Hepatocyte (in vitro differentiated cells): ENCODE measurements at regions not wholly inside any gene's neighbourhood (a gene's known extent, or its start where the extent isn't known, plus 50 kb on each side); places are given as distances from the start of the nearest gene placed in this dataset.
A peak's percentile ranks its signal among the peaks of the same experiment; 100 is the strongest.

Experiments
- DNase-seq: peaks from one replicate; pipeline ENCODE4 v3.0.0-alpha.2; 2016; ENCODE audit warnings: low spot score
- H2AFZ ChIP-seq: fragments of 200-600 bp; sonication (generic); 2 replicates; pipeline ENCODE4 v1.6.0; 2016; ENCODE audit warnings: antibody characterized with exemption, mild to moderate bottlenecking
- H3K27ac ChIP-seq: fragments of 200-600 bp; sonication (generic); 2 replicates; pipeline ENCODE4 v1.5.1; 2016; ENCODE audit warnings: mild to moderate bottlenecking
- H3K27me3 ChIP-seq: fragments of 200-600 bp; sonication (generic); 2 replicates; pipeline ENCODE4 v1.6.1; 2016
- H3K36me3 ChIP-seq: fragments of 200-600 bp; sonication (generic); replicated peaks from 2 replicates; pipeline ENCODE4 v1.5.1; 2016; ENCODE audit warnings: low read depth; ENCODE audit not compliant: insufficient read depth
- H3K4me1 ChIP-seq: fragments of 200-600 bp; sonication (generic); 2 replicates; pipeline ENCODE4 v1.5.1; 2016; ENCODE audit warnings: mild to moderate bottlenecking, moderate library complexity; ENCODE audit not compliant: insufficient read depth
- H3K4me2 ChIP-seq: fragments of 200-600 bp; sonication (generic); 2 replicates; pipeline ENCODE4 v1.6.0; 2016
- H3K4me3 ChIP-seq: fragments of 200-600 bp; sonication (generic); 2 replicates; pipeline ENCODE4 v1.5.1; 2016; ENCODE audit warnings: mild to moderate bottlenecking
- H3K79me2 ChIP-seq: fragments of 200-600 bp; sonication (generic); 2 replicates; pipeline ENCODE4 v1.6.0; 2017; ENCODE audit warnings: mild to moderate bottlenecking
- H3K9me2 ChIP-seq: fragments of 200-600 bp; sonication (generic); replicated peaks from 2 replicates; pipeline ENCODE4 v1.6.0; 2017; ENCODE audit warnings: mild to moderate bottlenecking; ENCODE audit not compliant: insufficient read depth
- H3K9me3 ChIP-seq: fragments of 200-600 bp; sonication (generic); 2 replicates; pipeline ENCODE4 v1.5.1; 2016; ENCODE audit warnings: low read depth, mild to moderate bottlenecking
- H4K20me1 ChIP-seq: fragments of 200-600 bp; sonication (generic); 2 replicates; pipeline ENCODE4 v1.6.0; 2016; ENCODE audit warnings: mild to moderate bottlenecking; ENCODE audit not compliant: insufficient read depth, poor library complexity, severe bottlenecking
- EZH2 ChIP-seq: fragments of 200-600 bp; sonication (generic); IDR thresholded peaks from 2 replicates; pipeline ENCODE4 v1.6.1; 2016; ENCODE audit warnings: antibody characterized with exemption, mild to moderate bottlenecking, borderline replicate concordance
- EZH2phosphoT487 ChIP-seq: fragments of 200-600 bp; sonication (generic); IDR thresholded peaks from one replicate; pipeline ENCODE4 v1.6.1; 2018; ENCODE audit warnings: antibody characterized with exemption, mild to moderate bottlenecking, low read depth, moderate library complexity; ENCODE audit not compliant: unreplicated experiment, severe bottlenecking
- WGBS: methylation state at CpG from one replicate; pipeline ENCODE4 v1.1.6; 2016; ENCODE audit warnings: low lambda C conversion rate; ENCODE audit errors: missing lambda C conversion rate; 5-methylcytosine and 5-hydroxymethylcytosine counted together
- TF ChIP-seq, protein P1 (sequence below): fragments of 200-600 bp; sonication (generic); IDR thresholded peaks from 2 replicates; pipeline ENCODE4 v1.5.1; 2016; ENCODE audit warnings: antibody characterized with exemption, mild to moderate bottlenecking; ENCODE audit not compliant: poor library complexity

- Histone ChIP-seq H3K36me3 (no peaks in the 10 kb centered on the region), H3K27me3 (no peaks in the 10 kb centered on the region), H3K4me2 (no peak overlapping the region), H3K27ac (no peak overlapping the region), H3K4me3 (no peak overlapping the region), H3K9me2 (no peaks in the 10 kb centered on the region), H4K20me1 (no peaks in the 10 kb centered on the region), H3K9me3 (no peaks in the 10 kb centered on the region), H3K4me1 (peaks cover 4% of the 10 kb centered on the region), H2AFZ (no peak overlapping the region), H3K79me2 (no peaks in the 10 kb centered on the region)
- TF ChIP-seq EZH2: no peak
- no peak for TF ChIP-seq EZH2phosphoT487
- TF ChIP-seq, protein P1, sequence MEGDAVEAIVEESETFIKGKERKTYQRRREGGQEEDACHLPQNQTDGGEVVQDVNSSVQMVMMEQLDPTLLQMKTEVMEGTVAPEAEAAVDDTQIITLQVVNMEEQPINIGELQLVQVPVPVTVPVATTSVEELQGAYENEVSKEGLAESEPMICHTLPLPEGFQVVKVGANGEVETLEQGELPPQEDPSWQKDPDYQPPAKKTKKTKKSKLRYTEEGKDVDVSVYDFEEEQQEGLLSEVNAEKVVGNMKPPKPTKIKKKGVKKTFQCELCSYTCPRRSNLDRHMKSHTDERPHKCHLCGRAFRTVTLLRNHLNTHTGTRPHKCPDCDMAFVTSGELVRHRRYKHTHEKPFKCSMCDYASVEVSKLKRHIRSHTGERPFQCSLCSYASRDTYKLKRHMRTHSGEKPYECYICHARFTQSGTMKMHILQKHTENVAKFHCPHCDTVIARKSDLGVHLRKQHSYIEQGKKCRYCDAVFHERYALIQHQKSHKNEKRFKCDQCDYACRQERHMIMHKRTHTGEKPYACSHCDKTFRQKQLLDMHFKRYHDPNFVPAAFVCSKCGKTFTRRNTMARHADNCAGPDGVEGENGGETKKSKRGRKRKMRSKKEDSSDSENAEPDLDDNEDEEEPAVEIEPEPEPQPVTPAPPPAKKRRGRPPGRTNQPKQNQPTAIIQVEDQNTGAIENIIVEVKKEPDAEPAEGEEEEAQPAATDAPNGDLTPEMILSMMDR: no peak
- DNase-seq: peak; percentile 7
- WGBS: 73% methylated on average over 2 of the region's 2 CpGs
Measured at GRCh38 chr1:217026531-217026930, 303.3 kb upstream of the ESRRG start.

GRCh38 chr1:217025381-217025780, 302.2 kb upstream of the ESRRG start:
- Histone ChIP-seq H3K27me3 (no peaks in the 10 kb centered on the region), H3K27ac (no peak overlapping the region), H4K20me1 (no peaks in the 10 kb centered on the region)

DNA sequence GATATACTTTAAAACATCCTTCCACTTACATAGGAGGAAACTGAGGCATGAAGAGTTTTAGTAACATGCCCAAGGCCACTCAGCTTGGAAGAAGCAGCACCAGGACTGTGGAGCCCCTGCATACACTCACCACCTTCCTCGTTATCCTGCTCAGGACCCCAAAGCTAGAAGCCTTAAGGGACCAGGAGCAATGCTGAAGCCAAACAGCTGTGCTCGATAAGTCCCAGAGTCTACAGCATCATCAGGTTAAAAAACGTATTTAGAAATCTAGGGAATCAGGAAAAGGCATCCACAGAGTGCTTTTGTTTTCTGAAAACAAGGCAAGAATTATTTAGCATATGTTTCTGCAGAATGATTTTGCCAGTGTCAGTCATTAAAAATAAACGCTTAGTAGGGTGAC, 301.7 kb upstream of the ESRRG start:
- 84% methylated on average over 4 of the region's 4 CpGs for WGBS
- H3K4me3 ChIP-seq: no peak overlapping the region
- no peak overlapping the region for H2AFZ ChIP-seq
- no peak overlapping the region for H3K27ac ChIP-seq
- peaks cover 4% of the 10 kb centered on the region for H3K4me1 ChIP-seq
- no peak for DNase-seq
- no peaks in the 10 kb centered on the region for H3K9me2 ChIP-seq
- no peaks in the 10 kb centered on the region for H3K9me3 ChIP-seq
- H3K27me3 ChIP-seq: no peaks in the 10 kb centered on the region
- H3K79me2 ChIP-seq: no peaks in the 10 kb centered on the region
- TF ChIP-seq EZH2 (no peak), EZH2phosphoT487 (no peak)
- TF ChIP-seq, protein P1: no peak
- H3K4me2 ChIP-seq: no peak overlapping the region
- no peaks in the 10 kb centered on the region for H4K20me1 ChIP-seq
- H3K36me3 ChIP-seq: no peaks in the 10 kb centered on the region

More at GRCh38 chr1:217025381-217025780, 302.2 kb upstream of the ESRRG start:
- no peak for DNase-seq
- Histone ChIP-seq H3K36me3 (no peaks in the 10 kb centered on the region), H2AFZ (no peak overlapping the region), H3K4me1 (peaks cover 4% of the 10 kb centered on the region), H3K9me2 (no peaks in the 10 kb centered on the region), H3K79me2 (no peaks in the 10 kb centered on the region), H3K4me2 (no peak overlapping the region), H3K4me3 (no peak overlapping the region), H3K9me3 (no peaks in the 10 kb centered on the region)
- TF ChIP-seq EZH2 (no peak), EZH2phosphoT487 (no peak)
- TF ChIP-seq, protein P1: no peak

DNA sequence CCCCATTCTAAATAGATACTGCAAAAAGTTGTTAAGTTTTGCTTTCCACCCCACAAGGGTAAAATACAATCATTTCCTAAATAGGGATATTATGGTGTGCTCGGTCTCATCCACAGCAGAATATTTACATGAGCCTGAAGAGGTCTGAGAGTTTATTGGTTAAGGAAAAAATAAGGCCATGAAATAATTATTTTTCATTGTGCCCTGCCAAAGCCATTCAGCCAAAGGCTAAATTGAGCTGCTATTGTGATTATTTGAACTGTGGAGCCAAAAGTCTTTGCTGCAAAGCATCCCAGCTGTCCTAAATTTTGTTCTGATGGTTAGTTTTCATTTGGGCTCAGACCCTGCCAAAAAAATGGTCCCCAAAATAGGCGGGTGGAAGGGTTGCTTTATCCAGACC, 298.7 kb upstream of the ESRRG start:
- no peak overlapping the region for H3K4me3 ChIP-seq
- H3K4me1 ChIP-seq: no peaks in the 10 kb centered on the region
- H3K27me3 ChIP-seq: no peaks in the 10 kb centered on the region
- no peak for DNase-seq
- H3K36me3 ChIP-seq: no peaks in the 10 kb centered on the region
- no peak overlapping the region for H3K4me2 ChIP-seq
- no peaks in the 10 kb centered on the region for H4K20me1 ChIP-seq
- no peaks in the 10 kb centered on the region for H3K9me2 ChIP-seq
- H3K27ac ChIP-seq: no peak overlapping the region
- H3K79me2 ChIP-seq: no peaks in the 10 kb centered on the region
- no peak overlapping the region for H2AFZ ChIP-seq
- TF ChIP-seq, protein P1: no peak
- no peak for TF ChIP-seq EZH2
- TF ChIP-seq EZH2phosphoT487: no peak
- 71% methylated on average over 2 of the region's 2 CpGs for WGBS
- H3K9me3 ChIP-seq: no peaks in the 10 kb centered on the region
